ENCODE measurements at regions not wholly inside any gene's neighbourhood (a gene's known extent, or its start where the extent isn't known, plus 50 kb on each side); places are given as distances from the start of the nearest gene placed in this dataset.

DNA sequence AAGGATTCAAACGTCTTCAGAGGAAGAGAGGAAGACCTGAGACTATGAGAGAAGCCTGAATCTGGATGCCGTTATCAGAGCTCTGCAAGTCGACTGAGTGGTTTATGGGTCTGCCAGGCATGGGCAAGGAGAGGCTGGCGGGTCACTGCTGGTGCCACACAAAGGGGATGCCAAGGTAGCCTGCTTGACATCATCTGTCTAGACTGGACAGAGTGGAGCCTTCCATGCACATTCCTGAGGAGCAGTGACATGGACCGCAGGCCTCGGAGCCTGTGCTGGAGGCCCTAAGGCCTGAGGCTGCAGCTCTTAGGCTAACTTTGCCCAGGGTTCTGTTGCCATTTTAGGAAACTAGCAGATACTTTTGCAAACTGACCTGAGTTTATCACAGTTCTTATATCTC is 127.4 kb downstream of the WT1 start:
- TF ChIP-seq POLR2A (IDR thresholded peaks at IDR 0.05), result no peak
- TF ChIP-seq CTCF (IDR thresholded peaks at IDR 0.05), result no peak
- H3K4me3 ChIP-seq, result no peak overlapping the region
- no peaks in the 10 kb centered on the region for H3K9me3 ChIP-seq
- peaks cover 27% of the 10 kb centered on the region for H3K4me1 ChIP-seq
- H3K27me3 ChIP-seq, result no peaks in the 10 kb centered on the region
- WGBS, 2 donors, result 89 to 90% methylated on average over 4 to 6 of the region's 6 CpGs
- H3K36me3 ChIP-seq (ENCODE audit: low read depth, missing control alignments), result no peaks in the 10 kb centered on the region
- intact Hi-C loops (cut with DNase I; ENCODE audit: low total_unique reads), result no loop called here
- H3K27ac ChIP-seq, result peak overlapping the region in 1 of 2 donors; percentile 12
- DNase-seq, result no peak

DNA sequence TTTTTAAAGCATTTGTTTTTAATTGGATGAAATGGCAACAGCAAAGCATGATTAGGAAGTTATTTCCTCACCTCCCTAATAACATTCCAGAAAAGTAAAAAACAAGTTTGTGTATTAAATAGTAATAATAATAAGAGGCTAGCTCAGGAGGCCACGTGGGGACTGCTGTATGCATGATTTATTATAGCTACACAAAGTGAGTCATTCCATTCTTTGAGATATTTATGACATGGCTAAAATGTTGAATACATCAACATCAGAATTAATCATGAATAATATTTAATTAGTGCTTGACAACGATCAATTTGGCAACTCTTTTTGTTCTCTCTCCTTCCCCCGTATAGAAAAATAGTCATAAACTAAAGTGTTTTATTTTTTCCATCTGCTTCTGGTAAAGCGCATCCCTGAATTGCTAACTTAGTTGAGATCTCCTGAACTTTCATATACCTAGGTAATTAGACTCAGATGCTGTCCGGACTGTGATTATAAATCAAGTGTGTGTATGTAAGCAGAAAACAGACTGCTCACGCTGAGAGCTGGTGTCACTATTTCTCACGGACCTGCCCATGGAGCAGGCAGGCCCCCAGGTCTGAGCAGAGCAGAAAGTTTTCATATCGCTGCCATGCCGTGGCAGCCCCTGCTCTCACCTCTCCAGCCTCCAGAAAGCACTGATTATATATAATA is 125.7 kb downstream of the WT1 start:
- Histone ChIP-seq H3K27ac (peak overlapping the region; percentile 12 to 52), H3K27me3 (no peaks in the 10 kb centered on the region), H3K4me3 (no peak overlapping the region), H3K9me3 (no peaks in the 10 kb centered on the region), H3K4me1 (peaks cover 29% of the 10 kb centered on the region), H3K36me3 (ENCODE audit: low read depth, missing control alignments) (no peaks in the 10 kb centered on the region)
- no peak for DNase-seq
- intact Hi-C loops (cut with DNase I; ENCODE audit: low total_unique reads), result no loop called here
- no peak for TF ChIP-seq POLR2A (IDR thresholded peaks at IDR 0.05)
- WGBS, 2 donors, result 57 to 63% methylated on average over 9 of the region's 9 CpGs

- WGBS, 2 donors, result 45% methylated on average over 6 of the region's 6 CpGs
- no peaks in the 10 kb centered on the region for H3K27me3 ChIP-seq
- DNase-seq, result peak; percentile 89
- TF ChIP-seq CTCF (IDR thresholded peaks at IDR 0.05) (no peak), POLR2A (IDR thresholded peaks at IDR 0.05) (no peak)
- H3K4me3 ChIP-seq, result no peak overlapping the region
- H3K27ac ChIP-seq, result peak overlapping the region; percentile 12 to 52
- H3K36me3 ChIP-seq (ENCODE audit: low read depth, missing control alignments), result no peaks in the 10 kb centered on the region
- peaks cover 25% of the 10 kb centered on the region for H3K4me1 ChIP-seq
- no peaks in the 10 kb centered on the region for H3K9me3 ChIP-seq
- intact Hi-C loops (cut with DNase I; ENCODE audit: low total_unique reads), result no loop called here
Observed at GRCh38 chr11:32310214-32310601, 125.1 kb downstream of the WT1 start.

DNA sequence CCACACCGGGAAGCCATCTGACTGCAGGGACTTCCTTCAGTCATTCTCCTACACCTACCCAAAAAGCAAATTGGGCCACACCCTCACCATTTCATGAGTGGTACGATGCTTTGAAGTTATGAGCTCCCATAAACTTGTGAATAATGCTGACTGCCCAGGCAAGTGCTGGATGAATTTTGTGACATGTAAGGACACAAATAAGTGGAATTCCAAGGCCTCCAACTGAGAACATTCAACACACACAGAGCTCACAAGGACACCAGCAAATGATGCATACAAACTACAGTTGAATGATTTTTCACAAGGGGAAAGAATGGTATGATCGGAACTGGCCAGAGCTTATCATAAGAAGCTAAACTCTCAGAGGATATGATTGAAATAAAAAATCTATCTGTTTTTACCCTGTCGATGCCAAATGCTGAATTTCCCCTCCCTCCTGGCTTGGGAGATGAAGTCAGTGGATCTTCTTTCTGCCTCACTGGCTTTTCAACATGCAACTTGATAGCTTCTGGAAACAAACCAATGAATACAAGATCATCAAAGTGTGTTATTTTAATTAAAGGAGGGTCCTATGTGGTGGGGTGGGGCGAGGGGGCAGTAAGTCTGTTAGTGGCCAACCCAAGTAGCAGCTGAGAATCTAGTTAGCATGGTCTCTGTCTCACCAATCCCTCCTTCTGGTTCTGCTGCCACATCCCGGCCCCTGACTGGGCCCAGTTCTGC is 123.8 kb downstream of the WT1 start:
- H3K36me3 ChIP-seq (ENCODE audit: low read depth, missing control alignments), result no peaks in the 10 kb centered on the region
- peak overlapping the region; percentile 29 to 64 for H3K27ac ChIP-seq
- WGBS, 2 donors, result 70 to 72% methylated on average over 6 of the region's 6 CpGs
- no peak overlapping the region for H3K4me3 ChIP-seq
- no peaks in the 10 kb centered on the region for H3K9me3 ChIP-seq
- intact Hi-C loops (cut with DNase I; ENCODE audit: low total_unique reads), result no loop called here
- no peaks in the 10 kb centered on the region for H3K27me3 ChIP-seq
- H3K4me1 ChIP-seq, result peaks cover 20% of the 10 kb centered on the region
- TF ChIP-seq POLR2A (IDR thresholded peaks at IDR 0.05) (no peak), CTCF (IDR thresholded peaks at IDR 0.05) (no peak)
- DNase-seq, result no peak

DNA sequence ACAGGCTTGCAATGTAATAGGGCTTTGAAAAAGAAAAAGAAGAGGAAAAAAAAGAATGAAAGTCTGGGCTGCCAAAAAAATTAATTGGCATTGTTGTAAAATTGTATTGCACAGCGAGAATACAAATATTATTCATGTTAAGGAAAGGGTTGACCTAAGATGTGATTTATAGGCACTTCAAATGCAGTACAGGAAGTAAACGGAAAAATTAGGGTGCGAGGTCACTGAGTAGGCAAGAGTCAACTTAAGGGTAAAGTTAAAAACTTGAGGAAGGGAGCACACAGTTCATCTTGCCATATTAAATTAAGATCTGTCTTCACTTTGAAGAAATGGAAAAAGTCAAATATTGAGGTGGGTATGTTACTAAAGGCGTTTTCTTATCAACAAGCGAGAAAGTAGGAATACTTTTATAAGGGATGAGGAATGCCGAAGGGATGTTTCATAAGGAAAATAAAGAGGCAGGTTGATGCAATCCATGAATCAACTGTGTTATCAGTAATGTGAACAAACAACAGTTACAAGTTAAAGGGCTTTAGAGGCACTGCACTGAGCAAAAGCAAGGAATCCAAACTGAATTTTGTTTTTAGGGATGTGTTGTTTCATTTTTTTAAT is 123.0 kb downstream of the WT1 start:
- intact Hi-C loops (cut with DNase I; ENCODE audit: low total_unique reads), result no loop called here
- H3K4me3 ChIP-seq, result no peak overlapping the region

More for the DNA sequence above, 123.0 kb downstream of the WT1 start:
- 53 to 57% methylated on average over 6 of the region's 6 CpGs for WGBS, 2 donors
- H3K27ac ChIP-seq, result peak overlapping the region; percentile 14 to 64
- H3K4me1 ChIP-seq, result peaks cover 20% of the 10 kb centered on the region
- H3K27me3 ChIP-seq, result no peaks in the 10 kb centered on the region
- no peaks in the 10 kb centered on the region for H3K9me3 ChIP-seq
- no peaks in the 10 kb centered on the region for H3K36me3 ChIP-seq (ENCODE audit: low read depth, missing control alignments)
- no peak for DNase-seq
- TF ChIP-seq CTCF (IDR thresholded peaks at IDR 0.05), result no peak
- TF ChIP-seq POLR2A (IDR thresholded peaks at IDR 0.05), result no peak

Measured in testis (tissue), 2 donors.